PC-3 (cell line): ENCODE measurements at regions not wholly inside any gene's neighbourhood (a gene's known extent, or its start where the extent isn't known, plus 50 kb on each side); places are given as distances from the start of the nearest gene placed in this dataset.

Experiments
- ATAC-seq: fragments of 200-7000 bp; cut with Tn5 transposase; 2 replicates; pipeline ENCODE4 v1.9.1; 2020; ENCODE audit warnings: mild to moderate bottlenecking, moderate library complexity
- BruUV-seq: library from RNA; stranded (reverse); fragments of 400-500 nt; replicated peaks from 2 replicates; lab custom pipeline; 2021; lab: Mats Ljungman, UMichigan
- CTCF ChIA-PET: fragments of 300-600 bp; sonication (Branson Sonifier 250); formaldehyde crosslinking; loops from one replicate; lab custom pipeline; 2022; ENCODE audit warnings: antibody characterized with exemption; lab: Charles Lee
- POLR2A ChIA-PET: fragments of 300-600 bp; sonication (Branson Sonifier 250); formaldehyde crosslinking; loops from one replicate; lab custom pipeline; 2022; ENCODE audit warnings: antibody characterized with exemption; ENCODE audit not compliant: unreplicated experiment; lab: Charles Lee
- DNase-seq: peaks from one replicate; pipeline ENCODE4 v3.0.0-alpha.2; 2015
- H2AFZ ChIP-seq: fragments of 300-600 bp; sonication (generic); 2 replicates; pipeline ENCODE4 v1.6.0; 2016; ENCODE audit warnings: antibody characterized with exemption, low read length
- H3F3A ChIP-seq: fragments of 300-600 bp; sonication (generic); one replicate; pipeline ENCODE4 v1.6.0; 2017; ENCODE audit warnings: antibody characterized with exemption, low read length, control low read depth, mild to moderate bottlenecking; ENCODE audit not compliant: unreplicated experiment
- H3K27ac ChIP-seq: fragments of 300-600 bp; sonication (generic); 2 replicates; pipeline ENCODE4 v1.5.1; 2016; ENCODE audit warnings: mild to moderate bottlenecking, low read length
- H3K27me3 ChIP-seq: fragments of 300-600 bp; sonication (generic); 2 replicates; pipeline ENCODE4 v1.6.1; 2016; ENCODE audit warnings: low read length, mixed read lengths
- H3K36me3 ChIP-seq: fragments of 300-600 bp; sonication (generic); 2 replicates; pipeline ENCODE4 v1.6.1; 2016; ENCODE audit warnings: low read depth, mixed run types, low read length, mixed read lengths
- H3K4me1 ChIP-seq: fragments of 300-600 bp; sonication (generic); 2 replicates; pipeline ENCODE4 v1.5.1; 2016; ENCODE audit warnings: low read length; ENCODE audit not compliant: insufficient read depth
- H3K4me2 ChIP-seq: fragments of 300-600 bp; sonication (generic); 2 replicates; pipeline ENCODE4 v1.6.0; 2016; ENCODE audit warnings: low read length
- H3K4me3 ChIP-seq: fragments of 300-600 bp; sonication (generic); 2 replicates; pipeline ENCODE4 v1.5.1; 2016; ENCODE audit warnings: mild to moderate bottlenecking, low read length, mixed read lengths
- H3K79me2 ChIP-seq: fragments of 300-600 bp; sonication (generic); 2 replicates; pipeline ENCODE4 v1.6.1; 2017; ENCODE audit warnings: low read length, mixed read lengths
- H3K9ac ChIP-seq: fragments of 300-600 bp; sonication (generic); 2 replicates; pipeline ENCODE4 v1.6.0; 2016; ENCODE audit warnings: mild to moderate bottlenecking, low read length
- H3K9me2 ChIP-seq: fragments of 300-600 bp; sonication (generic); replicated peaks from 2 replicates; pipeline ENCODE4 v1.6.1; 2016; ENCODE audit warnings: mixed run types, low read length, mixed read lengths
- H3K9me3 ChIP-seq: fragments of 300-600 bp; sonication (generic); 2 replicates; pipeline ENCODE4 v1.6.1; 2016; ENCODE audit warnings: low read length, mixed read lengths
- H4K20me1 ChIP-seq: fragments of 300-600 bp; sonication (generic); 2 replicates; pipeline ENCODE4 v1.6.1; 2016; ENCODE audit warnings: low read length, mixed read lengths
- CTCF ChIP-seq: fragments of 300-600 bp; sonication (generic); conservative IDR thresholded peaks from 2 replicates; pipeline ENCODE4 v1.5.1; 2017; ENCODE audit warnings: antibody characterized with exemption, low read depth, mild to moderate bottlenecking, low read length
- EZH2 ChIP-seq: fragments of 300-600 bp; sonication (generic); IDR thresholded peaks from one replicate; pipeline ENCODE4 v1.6.1; 2017; ENCODE audit warnings: antibody characterized with exemption, mild to moderate bottlenecking, low read length; ENCODE audit not compliant: unreplicated experiment
- EZH2phosphoT487 ChIP-seq: fragments of 300-600 bp; sonication (generic); IDR thresholded peaks from 2 replicates; pipeline ENCODE4 v1.6.1; 2018; ENCODE audit warnings: mild to moderate bottlenecking, antibody characterized with exemption, low read length, borderline replicate concordance
- intact Hi-C: fragments of 100-400 bp; cut with micrococcal nuclease; formaldehyde crosslinking; loops from 2 replicates; pipeline ENCODE4 v1.9.0; 2023

DNA sequence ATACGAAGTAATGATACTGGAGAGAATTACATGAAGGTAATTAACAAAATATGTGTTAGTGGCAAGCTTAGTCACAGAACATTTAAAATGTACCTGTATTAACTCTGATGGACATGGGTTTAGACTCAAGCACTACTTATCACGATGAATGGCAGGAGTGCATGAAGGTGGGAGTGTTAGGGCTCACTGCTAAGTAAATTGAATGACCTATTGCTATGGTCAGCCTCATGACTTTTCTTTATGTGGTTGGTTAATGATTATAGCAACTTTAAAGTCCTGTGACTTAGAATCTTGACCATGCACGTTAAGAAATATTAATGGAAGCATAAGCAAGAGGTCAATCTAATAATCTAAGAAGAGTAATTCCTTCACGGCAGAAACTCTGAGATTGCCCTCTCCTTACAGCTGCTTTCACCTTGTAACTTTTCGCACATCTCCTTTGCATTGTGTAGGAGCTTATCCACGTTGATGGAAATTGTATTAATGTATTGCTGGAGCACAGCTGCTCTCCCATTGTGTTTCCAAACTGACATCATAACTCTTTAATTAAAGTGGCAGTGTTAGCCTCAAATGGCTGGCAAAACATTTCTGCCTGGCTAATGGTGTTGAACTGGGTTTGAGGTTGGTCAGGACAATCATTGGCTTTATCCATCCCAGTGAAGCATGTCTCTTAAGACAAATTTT is 114.5 kb downstream of the RXFP2 start:
- ATAC-seq: no peak
- H3K4me2 ChIP-seq: no peak overlapping the region
- BruUV-seq: no TSS peak

DNA sequence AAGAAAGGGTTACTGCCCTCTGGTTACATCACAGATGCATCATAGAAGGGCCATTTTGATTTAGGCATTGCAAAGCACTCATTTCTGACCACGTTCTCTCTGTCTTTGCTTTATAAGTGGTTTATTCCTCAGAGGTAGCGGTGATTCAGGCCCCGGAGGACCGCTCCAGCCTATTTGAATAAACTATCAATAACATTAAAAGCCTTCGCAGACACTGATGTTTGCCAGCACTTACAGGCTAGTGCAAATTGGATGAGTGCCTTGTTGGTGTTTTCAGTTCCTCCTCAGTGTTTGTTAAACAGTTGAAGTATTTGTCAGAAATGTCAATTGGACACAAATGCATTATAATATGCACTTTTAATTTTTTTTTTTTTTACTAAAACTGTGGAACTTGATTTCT is 120.2 kb downstream of the RXFP2 start:
- Histone ChIP-seq H3K27me3 (peaks cover 35% of the 10 kb centered on the region), H3F3A (no peaks in the 10 kb centered on the region), H3K9me2 (no peaks in the 10 kb centered on the region), H3K4me3 (no peak overlapping the region), H3K4me2 (no peak overlapping the region), H3K4me1 (no peaks in the 10 kb centered on the region), H3K36me3 (no peaks in the 10 kb centered on the region), H3K9ac (no peak overlapping the region), H2AFZ (no peak overlapping the region), H3K79me2 (no peaks in the 10 kb centered on the region), H4K20me1 (no peaks in the 10 kb centered on the region), H3K27ac (no peak overlapping the region), H3K9me3 (no peaks in the 10 kb centered on the region)
- no peak for DNase-seq
- intact Hi-C loops: no loop called here
- CTCF ChIA-PET: no interaction called here
- POLR2A ChIA-PET: no interaction called here
- TF ChIP-seq CTCF (no peak), EZH2 (no peak), EZH2phosphoT487 (no peak)
- no TSS peak for BruUV-seq
- no peak for ATAC-seq

More for the DNA sequence above, 114.5 kb downstream of the RXFP2 start:
- intact Hi-C loops: no loop called here
- TF ChIP-seq EZH2: no peak
- no peak for TF ChIP-seq EZH2phosphoT487
- no peak for TF ChIP-seq CTCF
- H3K27ac ChIP-seq: no peak overlapping the region
- DNase-seq: no peak
- H4K20me1 ChIP-seq: no peaks in the 10 kb centered on the region
- no peak overlapping the region for H2AFZ ChIP-seq
- no peaks in the 10 kb centered on the region for H3K9me3 ChIP-seq
- CTCF ChIA-PET: no interaction called here
- H3K36me3 ChIP-seq: no peaks in the 10 kb centered on the region
- H3K79me2 ChIP-seq: no peaks in the 10 kb centered on the region
- peaks cover 41% of the 10 kb centered on the region for H3K27me3 ChIP-seq
- POLR2A ChIA-PET: no interaction called here
- H3K9ac ChIP-seq: no peak overlapping the region
- no peaks in the 10 kb centered on the region for H3F3A ChIP-seq
- no peaks in the 10 kb centered on the region for H3K9me2 ChIP-seq
- H3K4me3 ChIP-seq: no peak overlapping the region
- no peaks in the 10 kb centered on the region for H3K4me1 ChIP-seq

GRCh38 chr13:31860002-31860401 is 120.7 kb downstream of the RXFP2 start:
- Histone ChIP-seq H3K27me3 (peaks cover 35% of the 10 kb centered on the region), H2AFZ (no peak overlapping the region), H3K36me3 (no peaks in the 10 kb centered on the region), H3F3A (no peaks in the 10 kb centered on the region), H3K9me3 (no peaks in the 10 kb centered on the region), H3K4me1 (no peaks in the 10 kb centered on the region), H3K9me2 (no peaks in the 10 kb centered on the region), H3K79me2 (no peaks in the 10 kb centered on the region), H3K9ac (no peak overlapping the region), H3K27ac (no peak overlapping the region), H3K4me2 (no peak overlapping the region), H4K20me1 (no peaks in the 10 kb centered on the region), H3K4me3 (no peak overlapping the region)
- no peak for TF ChIP-seq EZH2phosphoT487
- ChIA-PET CTCF (no interaction called here), POLR2A (no interaction called here)
- BruUV-seq: no TSS peak
- intact Hi-C loops: no loop called here
- DNase-seq: no peak
- ATAC-seq: no peak
